Heart left ventricle (tissue), 16 donors: ENCODE measurements at regions not wholly inside any gene's neighbourhood (a gene's known extent, or its start where the extent isn't known, plus 50 kb on each side); places are given as distances from the start of the nearest gene placed in this dataset.

Source experiments
- ATAC-seq, 4 donors: fragments of 200-7000 bp; cut with Tn5 transposase; one replicate each; pipeline ENCODE4 v1.9.1; 2020 to 2022; ENCODE audit warnings: moderate library complexity in 4 of 4, mild to moderate bottlenecking in 3 of 4, moderate number of reproducible peaks in 1 of 4
- DNase-seq, 5 donors: peaks; one replicate each; pipeline ENCODE4 v3.0.0-alpha.2; 2020
- H3K27ac ChIP-seq, 12 donors: fragments of 200-600 bp; sonication (generic) in 4 of 12; one replicate each; pipeline versions ENCODE4 v1.5.0 to v1.8.0; 2016 to 2022; ENCODE audit warnings: mild to moderate bottlenecking in 2 of 12
- H3K27me3 ChIP-seq, 9 donors: fragments of 200-600 bp; sonication (generic) in 2 of 9; one replicate each; pipeline versions ENCODE4 v1.5.1 to v1.8.0; 2016 to 2022; ENCODE audit warnings: mild to moderate bottlenecking in 3 of 9
- H3K36me3 ChIP-seq, 9 donors: fragments of 200-600 bp; sonication (generic) in 2 of 9; one replicate each; pipeline versions ENCODE4 v1.5.0 to v1.8.0; 2018 to 2022; ENCODE audit warnings: mild to moderate bottlenecking in 2 of 9
- H3K4me1 ChIP-seq, 12 donors: fragments of 200-600 bp; sonication (generic) in 4 of 12; one replicate each; pipeline versions ENCODE4 v1.5.0 to v1.8.0; 2016 to 2022; ENCODE audit warnings: mild to moderate bottlenecking in 3 of 12
- H3K4me3 ChIP-seq, 12 donors: fragments of 200-600 bp; sonication (generic) in 4 of 12; one replicate each; pipeline versions ENCODE4 v1.5.0 to v1.8.0; 2017 to 2022; ENCODE audit warnings: mild to moderate bottlenecking in 9 of 12, moderate library complexity in 4 of 12
- H3K9me3 ChIP-seq, 12 donors: fragments of 200-600 bp; sonication (generic) in 4 of 12; one replicate each; pipeline versions ENCODE4 v1.5.0 to v1.8.0; 2016 to 2022; ENCODE audit warnings: mild to moderate bottlenecking in 1 of 12
- CTCF ChIP-seq, 12 donors: fragments of 200-600 bp; sonication (generic) in 4 of 12; IDR thresholded peaks; one replicate each; pipeline versions ENCODE4 v1.5.0 to v1.8.0; 2018 to 2022; ENCODE audit warnings: antibody characterized with exemption in 12 of 12, mild to moderate bottlenecking in 5 of 12
- POLR2A ChIP-seq, 2 donors: fragments of 450-650 bp; IDR thresholded peaks; one replicate each; pipeline ENCODE4 v1.6.1; 2017; ENCODE audit warnings: antibody characterized with exemption in 2 of 2, mild to moderate bottlenecking in 2 of 2, moderate library complexity in 2 of 2
- WGBS, 4 donors: extraction: QIAGEN DNeasy Blood & Tissue Kit in 2 of 4; methylation state at CpG; one replicate each; pipeline versions ENCODE4 v1.1.5 to v1.1.7; 2013 to 2018; 5-methylcytosine and 5-hydroxymethylcytosine counted together
- intact Hi-C, 10 donors: fragments of 100-400 bp; cut with DNase I; formaldehyde crosslinking; loops; one replicate each; pipeline versions ENCODE4 v1.11.1 to v1.14.2; 2022
- donor health status: ischemic (EF 13 %, LVEDD 7.1; RV severe dilation, severe dysfunction).
- donor health status: healthy with polysubstance abuse.
- donor health status: DM: no; HTN: yes; CAD: no.
- donor health status: DM: no; HTN: no; CAD: no.
- donor health status: ischemic (EF 25% LVEDD 6.9; RV normal size, moderate dysfunction).
- donor health status: ischemic (EF 25% LVEDD 5.7; RV mildly dilated, moderate dysfunction).
- donor health status: healthy.
- donor health status: DM: yes; HTN: yes; CAD: no.
- donor health status: ischemic (EF 35%, LVEDD 5.7; RV mildly dilated, moderate dysfunction).
- donor health status: nonischemic (EF 11% LVEDD 7.7; RV severe dilation, severe dysfunction).
- donor health status: DM: yes; HTN: yes; CAD: no.
- donor health status: PGD.
- donor health status: ischemic (EF 29% LVEDD 5.4; RV normal size, mild dysfunction).
- donor health status: nonischemic (EF 23%, LVEDD 6.1; RV moderate dilation, normal function).

- H3K27me3 ChIP-seq, result no peaks in the 10 kb centered on the region
- H3K4me3 ChIP-seq, result no peak overlapping the region
- ATAC-seq (no peak), DNase-seq (no peak)
- peaks cover 0 to 8% (median 0%) of the 10 kb centered on the region in 12 donors for H3K9me3 ChIP-seq
- no peak overlapping the region for H3K27ac ChIP-seq
- H3K36me3 ChIP-seq, result no peaks in the 10 kb centered on the region
- no peaks in the 10 kb centered on the region for H3K4me1 ChIP-seq
- intact Hi-C loops, result no loop called here
- TF ChIP-seq POLR2A (IDR thresholded peaks at IDR 0.05) (no peak), CTCF (IDR thresholded peaks at IDR 0.05) (no peak)
Observed at GRCh38 chr6:66605011-66605410, 898.0 kb upstream of the EYS start.

GRCh38 chr6:66599541-66599940, 892.5 kb upstream of the EYS start:
- H3K4me1 ChIP-seq, result no peaks in the 10 kb centered on the region
- H3K9me3 ChIP-seq, result peaks cover 0 to 16% (median 0%) of the 10 kb centered on the region in 12 donors

GRCh38 chr6:66578362-66578761, 871.3 kb upstream of the EYS start:
- Histone ChIP-seq H3K4me3 (no peak overlapping the region), H3K4me1 (no peaks in the 10 kb centered on the region), H3K27ac (no peak overlapping the region), H3K36me3 (no peaks in the 10 kb centered on the region), H3K27me3 (no peaks in the 10 kb centered on the region), H3K9me3 (peaks cover 0 to 4% (median 0%) of the 10 kb centered on the region in 12 donors)
- TF ChIP-seq POLR2A (IDR thresholded peaks at IDR 0.05) (no peak), CTCF (IDR thresholded peaks at IDR 0.05) (no peak)
- DNase-seq (no peak), ATAC-seq (no peak)
- WGBS, 4 donors, result 71 to 82% (median 77%) methylated on average over 4 of the region's 4 CpGs
- intact Hi-C loops, result no loop called here

More at GRCh38 chr6:66599541-66599940, 892.5 kb upstream of the EYS start:
- H3K4me3 ChIP-seq, result no peak overlapping the region
- 68 to 80% (median 73%) methylated on average over 4 of the region's 4 CpGs for WGBS, 4 donors
- TF ChIP-seq POLR2A (IDR thresholded peaks at IDR 0.05) (no peak), CTCF (IDR thresholded peaks at IDR 0.05) (no peak)
- DNase-seq (no peak), ATAC-seq (no peak)
- intact Hi-C loops, result no loop called here
- no peaks in the 10 kb centered on the region for H3K27me3 ChIP-seq
- no peak overlapping the region for H3K27ac ChIP-seq
- no peaks in the 10 kb centered on the region for H3K36me3 ChIP-seq

GRCh38 chr6:66568271-66568670, 861.2 kb upstream of the EYS start:
- TF ChIP-seq POLR2A (IDR thresholded peaks at IDR 0.05), result no peak
- TF ChIP-seq CTCF (IDR thresholded peaks at IDR 0.05), result no peak
- H3K4me1 ChIP-seq, result no peaks in the 10 kb centered on the region
- intact Hi-C loops, result no loop called here
- DNase-seq (no peak), ATAC-seq (no peak)
- no peak overlapping the region for H3K4me3 ChIP-seq
- H3K27me3 ChIP-seq, result no peaks in the 10 kb centered on the region
- peaks cover 0 to 21% (median 0%) of the 10 kb centered on the region in 12 donors for H3K9me3 ChIP-seq
- H3K27ac ChIP-seq, result no peak overlapping the region
- 77 to 81% (median 79%) methylated on average over 4 of the region's 4 CpGs for WGBS, 4 donors
- no peaks in the 10 kb centered on the region for H3K36me3 ChIP-seq
